ENCODE measurements at regions not wholly inside any gene's neighbourhood (a gene's known extent, or its start where the extent isn't known, plus 50 kb on each side); places are given as distances from the start of the nearest gene placed in this dataset.

DNA sequence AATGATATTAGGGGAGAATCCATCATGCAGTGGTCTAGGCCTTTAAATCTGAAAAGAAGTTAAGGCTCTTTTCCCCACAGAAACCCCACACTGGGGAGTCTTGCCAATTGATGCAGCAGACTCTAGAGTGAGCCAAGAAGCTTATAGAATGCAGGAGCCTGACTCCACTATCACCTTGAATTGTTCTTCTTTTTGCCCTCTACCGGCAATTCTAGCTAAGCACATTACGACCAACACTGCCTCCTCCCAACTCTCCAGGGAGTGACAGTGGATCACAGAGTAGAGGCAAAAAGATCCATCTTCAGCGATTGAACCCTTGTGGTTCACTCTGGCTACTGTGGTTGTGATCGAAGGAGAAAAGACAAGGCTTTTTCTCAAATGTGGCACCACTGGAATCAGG, 331.5 kb downstream of the NKX6-1 start:
- TF ChIP-seq EZH2 (IDR thresholded peaks at IDR 0.05; ENCODE audit: low read depth, unreplicated experiment) (no peak), POLR2AphosphoS5 (IDR thresholded peaks at IDR 0.05; ENCODE audit: low read depth) (no peak), EZH2phosphoT487 (IDR thresholded peaks at IDR 0.05; ENCODE audit: unreplicated experiment) (no peak), ZNF114 (CRISPR knock-in tag; IDR thresholded peaks at IDR 0.05) (no peak), STAT1 (IDR thresholded peaks at IDR 0.05; ENCODE audit: unreplicated experiment) (no peak), NANOG (IDR thresholded peaks at IDR 0.05; ENCODE audit: borderline replicate concordance) (no peak), JUNB (IDR thresholded peaks at IDR 0.05; ENCODE audit: unreplicated experiment) (no peak), CREB1 (CRISPR knock-in tag; IDR thresholded peaks at IDR 0.05; ENCODE audit: low read depth) (no peak)
- TF ChIP-seq, protein P1, sequence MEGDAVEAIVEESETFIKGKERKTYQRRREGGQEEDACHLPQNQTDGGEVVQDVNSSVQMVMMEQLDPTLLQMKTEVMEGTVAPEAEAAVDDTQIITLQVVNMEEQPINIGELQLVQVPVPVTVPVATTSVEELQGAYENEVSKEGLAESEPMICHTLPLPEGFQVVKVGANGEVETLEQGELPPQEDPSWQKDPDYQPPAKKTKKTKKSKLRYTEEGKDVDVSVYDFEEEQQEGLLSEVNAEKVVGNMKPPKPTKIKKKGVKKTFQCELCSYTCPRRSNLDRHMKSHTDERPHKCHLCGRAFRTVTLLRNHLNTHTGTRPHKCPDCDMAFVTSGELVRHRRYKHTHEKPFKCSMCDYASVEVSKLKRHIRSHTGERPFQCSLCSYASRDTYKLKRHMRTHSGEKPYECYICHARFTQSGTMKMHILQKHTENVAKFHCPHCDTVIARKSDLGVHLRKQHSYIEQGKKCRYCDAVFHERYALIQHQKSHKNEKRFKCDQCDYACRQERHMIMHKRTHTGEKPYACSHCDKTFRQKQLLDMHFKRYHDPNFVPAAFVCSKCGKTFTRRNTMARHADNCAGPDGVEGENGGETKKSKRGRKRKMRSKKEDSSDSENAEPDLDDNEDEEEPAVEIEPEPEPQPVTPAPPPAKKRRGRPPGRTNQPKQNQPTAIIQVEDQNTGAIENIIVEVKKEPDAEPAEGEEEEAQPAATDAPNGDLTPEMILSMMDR (conservative IDR thresholded peaks at IDR 0.05; ENCODE audit: low read depth in 2 of 2) = peak; percentile 58 to 61
- TF ChIP-seq, protein P2, sequence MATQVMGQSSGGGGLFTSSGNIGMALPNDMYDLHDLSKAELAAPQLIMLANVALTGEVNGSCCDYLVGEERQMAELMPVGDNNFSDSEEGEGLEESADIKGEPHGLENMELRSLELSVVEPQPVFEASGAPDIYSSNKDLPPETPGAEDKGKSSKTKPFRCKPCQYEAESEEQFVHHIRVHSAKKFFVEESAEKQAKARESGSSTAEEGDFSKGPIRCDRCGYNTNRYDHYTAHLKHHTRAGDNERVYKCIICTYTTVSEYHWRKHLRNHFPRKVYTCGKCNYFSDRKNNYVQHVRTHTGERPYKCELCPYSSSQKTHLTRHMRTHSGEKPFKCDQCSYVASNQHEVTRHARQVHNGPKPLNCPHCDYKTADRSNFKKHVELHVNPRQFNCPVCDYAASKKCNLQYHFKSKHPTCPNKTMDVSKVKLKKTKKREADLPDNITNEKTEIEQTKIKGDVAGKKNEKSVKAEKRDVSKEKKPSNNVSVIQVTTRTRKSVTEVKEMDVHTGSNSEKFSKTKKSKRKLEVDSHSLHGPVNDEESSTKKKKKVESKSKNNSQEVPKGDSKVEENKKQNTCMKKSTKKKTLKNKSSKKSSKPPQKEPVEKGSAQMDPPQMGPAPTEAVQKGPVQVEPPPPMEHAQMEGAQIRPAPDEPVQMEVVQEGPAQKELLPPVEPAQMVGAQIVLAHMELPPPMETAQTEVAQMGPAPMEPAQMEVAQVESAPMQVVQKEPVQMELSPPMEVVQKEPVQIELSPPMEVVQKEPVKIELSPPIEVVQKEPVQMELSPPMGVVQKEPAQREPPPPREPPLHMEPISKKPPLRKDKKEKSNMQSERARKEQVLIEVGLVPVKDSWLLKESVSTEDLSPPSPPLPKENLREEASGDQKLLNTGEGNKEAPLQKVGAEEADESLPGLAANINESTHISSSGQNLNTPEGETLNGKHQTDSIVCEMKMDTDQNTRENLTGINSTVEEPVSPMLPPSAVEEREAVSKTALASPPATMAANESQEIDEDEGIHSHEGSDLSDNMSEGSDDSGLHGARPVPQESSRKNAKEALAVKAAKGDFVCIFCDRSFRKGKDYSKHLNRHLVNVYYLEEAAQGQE (IDR thresholded peaks at IDR 0.05; ENCODE audit: unreplicated experiment) = no peak
- TF ChIP-seq, protein P3, sequence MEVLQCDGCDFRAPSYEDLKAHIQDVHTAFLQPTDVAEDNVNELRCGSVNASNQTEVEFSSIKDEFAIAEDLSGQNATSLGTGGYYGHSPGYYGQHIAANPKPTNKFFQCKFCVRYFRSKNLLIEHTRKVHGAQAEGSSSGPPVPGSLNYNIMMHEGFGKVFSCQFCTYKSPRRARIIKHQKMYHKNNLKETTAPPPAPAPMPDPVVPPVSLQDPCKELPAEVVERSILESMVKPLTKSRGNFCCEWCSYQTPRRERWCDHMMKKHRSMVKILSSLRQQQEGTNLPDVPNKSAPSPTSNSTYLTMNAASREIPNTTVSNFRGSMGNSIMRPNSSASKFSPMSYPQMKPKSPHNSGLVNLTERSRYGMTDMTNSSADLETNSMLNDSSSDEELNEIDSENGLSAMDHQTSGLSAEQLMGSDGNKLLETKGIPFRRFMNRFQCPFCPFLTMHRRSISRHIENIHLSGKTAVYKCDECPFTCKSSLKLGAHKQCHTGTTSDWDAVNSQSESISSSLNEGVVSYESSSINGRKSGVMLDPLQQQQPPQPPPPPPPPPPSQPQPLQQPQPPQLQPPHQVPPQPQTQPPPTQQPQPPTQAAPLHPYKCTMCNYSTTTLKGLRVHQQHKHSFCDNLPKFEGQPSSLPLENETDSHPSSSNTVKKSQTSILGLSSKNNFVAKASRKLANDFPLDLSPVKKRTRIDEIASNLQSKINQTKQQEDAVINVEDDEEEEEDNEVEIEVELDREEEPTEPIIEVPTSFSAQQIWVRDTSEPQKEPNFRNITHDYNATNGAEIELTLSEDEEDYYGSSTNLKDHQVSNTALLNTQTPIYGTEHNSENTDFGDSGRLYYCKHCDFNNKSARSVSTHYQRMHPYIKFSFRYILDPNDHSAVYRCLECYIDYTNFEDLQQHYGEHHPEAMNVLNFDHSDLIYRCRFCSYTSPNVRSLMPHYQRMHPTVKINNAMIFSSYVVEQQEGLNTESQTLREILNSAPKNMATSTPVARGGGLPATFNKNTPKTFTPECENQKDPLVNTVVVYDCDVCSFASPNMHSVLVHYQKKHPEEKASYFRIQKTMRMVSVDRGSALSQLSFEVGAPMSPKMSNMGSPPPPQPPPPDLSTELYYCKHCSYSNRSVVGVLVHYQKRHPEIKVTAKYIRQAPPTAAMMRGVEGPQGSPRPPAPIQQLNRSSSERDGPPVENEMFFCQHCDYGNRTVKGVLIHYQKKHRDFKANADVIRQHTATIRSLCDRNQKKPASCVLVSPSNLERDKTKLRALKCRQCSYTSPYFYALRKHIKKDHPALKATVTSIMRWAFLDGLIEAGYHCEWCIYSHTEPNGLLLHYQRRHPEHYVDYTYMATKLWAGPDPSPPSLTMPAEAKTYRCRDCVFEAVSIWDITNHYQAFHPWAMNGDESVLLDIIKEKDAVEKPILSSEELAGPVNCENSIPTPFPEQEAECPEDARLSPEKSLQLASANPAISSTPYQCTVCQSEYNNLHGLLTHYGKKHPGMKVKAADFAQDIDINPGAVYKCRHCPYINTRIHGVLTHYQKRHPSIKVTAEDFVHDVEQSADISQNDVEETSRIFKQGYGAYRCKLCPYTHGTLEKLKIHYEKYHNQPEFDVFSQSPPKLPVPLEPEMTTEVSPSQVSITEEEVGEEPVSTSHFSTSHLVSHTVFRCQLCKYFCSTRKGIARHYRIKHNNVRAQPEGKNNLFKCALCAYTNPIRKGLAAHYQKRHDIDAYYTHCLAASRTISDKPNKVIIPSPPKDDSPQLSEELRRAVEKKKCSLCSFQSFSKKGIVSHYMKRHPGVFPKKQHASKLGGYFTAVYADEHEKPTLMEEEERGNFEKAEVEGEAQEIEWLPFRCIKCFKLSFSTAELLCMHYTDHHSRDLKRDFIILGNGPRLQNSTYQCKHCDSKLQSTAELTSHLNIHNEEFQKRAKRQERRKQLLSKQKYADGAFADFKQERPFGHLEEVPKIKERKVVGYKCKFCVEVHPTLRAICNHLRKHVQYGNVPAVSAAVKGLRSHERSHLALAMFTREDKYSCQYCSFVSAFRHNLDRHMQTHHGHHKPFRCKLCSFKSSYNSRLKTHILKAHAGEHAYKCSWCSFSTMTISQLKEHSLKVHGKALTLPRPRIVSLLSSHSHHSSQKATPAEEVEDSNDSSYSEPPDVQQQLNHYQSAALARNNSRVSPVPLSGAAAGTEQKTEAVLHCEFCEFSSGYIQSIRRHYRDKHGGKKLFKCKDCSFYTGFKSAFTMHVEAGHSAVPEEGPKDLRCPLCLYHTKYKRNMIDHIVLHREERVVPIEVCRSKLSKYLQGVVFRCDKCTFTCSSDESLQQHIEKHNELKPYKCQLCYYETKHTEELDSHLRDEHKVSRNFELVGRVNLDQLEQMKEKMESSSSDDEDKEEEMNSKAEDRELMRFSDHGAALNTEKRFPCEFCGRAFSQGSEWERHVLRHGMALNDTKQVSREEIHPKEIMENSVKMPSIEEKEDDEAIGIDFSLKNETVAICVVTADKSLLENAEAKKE (CRISPR knock-in tag; IDR thresholded peaks at IDR 0.05) = no peak

All from GM23338 (cell line).